ENCODE measurements at regions not wholly inside any gene's neighbourhood (a gene's known extent, or its start where the extent isn't known, plus 50 kb on each side); places are given as distances from the start of the nearest gene placed in this dataset.

- Histone ChIP-seq H3K4me1 (ENCODE audit: insufficient read depth) (no peaks in the 10 kb centered on the region), H2AFZ (no peak overlapping the region), H3K4me2 (0 out of 2 replicates have a peak overlapping the region, but pooled peaks have one; percentile 38), H3K79me2 (replicated peaks; ENCODE audit: insufficient read depth) (no peaks in the 10 kb centered on the region), H3F3A (replicated peaks; ENCODE audit: low read depth) (no peaks in the 10 kb centered on the region), H3K27ac (ENCODE audit: low read depth) (no peak overlapping the region), H4K20me1 (replicated peaks; ENCODE audit: insufficient read depth) (no peaks in the 10 kb centered on the region), H3K4me3 (no peak overlapping the region), H3K27me3 (ENCODE audit: insufficient read depth) (no peaks in the 10 kb centered on the region), H3K9me2 (ENCODE audit: insufficient read depth) (peaks cover 8% of the 10 kb centered on the region; the same call in 1 of the 2 replicates), H3K36me3 (ENCODE audit: insufficient read depth) (no peaks in the 10 kb centered on the region)
- H3K4me1 Mint-ChIP-seq = peaks cover 16% of the 10 kb centered on the region
- DNase-seq (ENCODE audit: low spot score) (no peak), ATAC-seq (no peak)
- no peak for TF ChIP-seq NANOG (IDR thresholded peaks at IDR 0.05; ENCODE audit: borderline replicate concordance)
- no peak for TF ChIP-seq REST (IDR thresholded peaks at IDR 0.05; ENCODE audit: unreplicated experiment)
- no peak for TF ChIP-seq POLR2AphosphoS5 (IDR thresholded peaks at IDR 0.05; ENCODE audit: low read depth)
- TF ChIP-seq ZNF331 (CRISPR knock-in tag; IDR thresholded peaks at IDR 0.05; ENCODE audit: low read depth) = no peak
- TF ChIP-seq JUNB (IDR thresholded peaks at IDR 0.05; ENCODE audit: unreplicated experiment) = no peak
- TF ChIP-seq EZH2 (IDR thresholded peaks at IDR 0.05; ENCODE audit: low read depth, unreplicated experiment) = no peak
- TF ChIP-seq CTCF (conservative IDR thresholded peaks at IDR 0.05; ENCODE audit: low read depth in 2 of 2) = no peak
- TF ChIP-seq, protein P1, sequence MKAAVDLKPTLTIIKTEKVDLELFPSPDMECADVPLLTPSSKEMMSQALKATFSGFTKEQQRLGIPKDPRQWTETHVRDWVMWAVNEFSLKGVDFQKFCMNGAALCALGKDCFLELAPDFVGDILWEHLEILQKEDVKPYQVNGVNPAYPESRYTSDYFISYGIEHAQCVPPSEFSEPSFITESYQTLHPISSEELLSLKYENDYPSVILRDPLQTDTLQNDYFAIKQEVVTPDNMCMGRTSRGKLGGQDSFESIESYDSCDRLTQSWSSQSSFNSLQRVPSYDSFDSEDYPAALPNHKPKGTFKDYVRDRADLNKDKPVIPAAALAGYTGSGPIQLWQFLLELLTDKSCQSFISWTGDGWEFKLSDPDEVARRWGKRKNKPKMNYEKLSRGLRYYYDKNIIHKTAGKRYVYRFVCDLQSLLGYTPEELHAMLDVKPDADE (IDR thresholded peaks at IDR 0.05) = no peak
- H3K9me3 Mint-ChIP-seq = no peaks in the 10 kb centered on the region
- peaks cover 8% of the 10 kb centered on the region for H3K27me3 Mint-ChIP-seq (ENCODE audit: insufficient read depth, low read depth, poor library complexity)
- no peak overlapping the region for H3K4me3 Mint-ChIP-seq
- H3K36me3 Mint-ChIP-seq (ENCODE audit: low read depth) = no peaks in the 10 kb centered on the region
- H3K27ac Mint-ChIP-seq = no peak overlapping the region
Observed at GRCh38 chr18:37659906-37660305, 94.3 kb upstream of the CELF4 start.

DNA sequence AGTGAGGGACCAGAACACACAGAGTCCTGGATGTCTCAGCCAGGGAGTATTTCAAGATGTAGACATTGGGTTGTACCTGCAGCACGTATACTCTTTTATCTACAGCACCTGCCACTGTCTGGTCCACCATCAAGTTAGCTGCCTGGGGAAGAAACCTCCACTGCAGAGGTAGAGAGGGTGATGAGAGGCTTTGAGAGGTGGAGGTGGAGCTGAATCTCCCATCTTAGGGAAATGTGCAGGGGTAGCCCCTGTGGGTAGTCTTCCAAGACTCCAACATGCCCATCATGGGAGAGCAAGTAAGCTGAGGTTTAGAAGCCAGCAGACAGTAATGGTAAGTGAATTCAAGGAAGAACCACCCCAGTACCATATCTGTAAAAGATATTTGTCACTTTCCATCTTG, 93.3 kb upstream of the CELF4 start:
- H3K27ac ChIP-seq (ENCODE audit: low read depth) = no peak overlapping the region
- Mint-ChIP-seq H3K27me3 (ENCODE audit: insufficient read depth, low read depth, poor library complexity) (peaks cover 8% of the 10 kb centered on the region), H3K9me3 (no peaks in the 10 kb centered on the region), H3K27ac (no peak overlapping the region), H3K36me3 (ENCODE audit: low read depth) (no peaks in the 10 kb centered on the region), H3K4me3 (no peak overlapping the region), H3K4me1 (peaks cover 20% of the 10 kb centered on the region)
- H3K9me2 ChIP-seq (ENCODE audit: insufficient read depth) = peaks cover 11% of the 10 kb centered on the region; the same call in 1 of the 2 replicates
- H3K79me2 ChIP-seq (replicated peaks; ENCODE audit: insufficient read depth) = no peaks in the 10 kb centered on the region
- no peaks in the 10 kb centered on the region for H4K20me1 ChIP-seq (replicated peaks; ENCODE audit: insufficient read depth)
- no peak overlapping the region for H3K4me3 ChIP-seq
- no peak overlapping the region for H3K4me2 ChIP-seq
- no peaks in the 10 kb centered on the region for H3F3A ChIP-seq (replicated peaks; ENCODE audit: low read depth)
- H3K4me1 ChIP-seq (ENCODE audit: insufficient read depth) = 0 out of 2 replicates have a peak, but pooled peaks cover 1% of the 10 kb centered on the region
- no peaks in the 10 kb centered on the region for H3K36me3 ChIP-seq (ENCODE audit: insufficient read depth)
- ATAC-seq = no peak
- no peak overlapping the region for H2AFZ ChIP-seq
- no peak for DNase-seq (ENCODE audit: low spot score)
- H3K27me3 ChIP-seq (ENCODE audit: insufficient read depth) = no peaks in the 10 kb centered on the region
- TF ChIP-seq CREB1 (CRISPR knock-in tag; IDR thresholded peaks at IDR 0.05; ENCODE audit: low read depth) (no peak), NANOG (IDR thresholded peaks at IDR 0.05; ENCODE audit: borderline replicate concordance) (no peak), JUNB (IDR thresholded peaks at IDR 0.05; ENCODE audit: unreplicated experiment) (no peak), CTCF (conservative IDR thresholded peaks at IDR 0.05; ENCODE audit: low read depth in 2 of 2) (no peak)
- TF ChIP-seq, protein P1 (IDR thresholded peaks at IDR 0.05) = no peak

Measured in GM23338 (cell line).